Psoas muscle (tissue), 7 donors: ENCODE measurements at regions not wholly inside any gene's neighbourhood (a gene's known extent, or its start where the extent isn't known, plus 50 kb on each side); places are given as distances from the start of the nearest gene placed in this dataset.

Experiments
- ATAC-seq, 4 donors: fragments of 200-7000 bp; cut with Tn5 transposase; one replicate each; pipeline ENCODE4 v1.9.1; 2020; ENCODE audit warnings: moderate library complexity in 3 of 4, mild to moderate bottlenecking in 2 of 4
- DNase-seq, 2 donors: peaks; one replicate each; pipeline ENCODE4 v3.0.0-alpha.2; 2020
- H3K27ac ChIP-seq: fragments of 200-600 bp; one replicate; pipeline ENCODE4 v1.8.0; 2022
- H3K27me3 ChIP-seq, 3 donors: fragments of 200-600 bp in 1 of 3; one replicate each; pipeline versions ENCODE4 v1.6.1 to v1.8.0; 2013 to 2022; ENCODE audit warnings: low read length in 2 of 3, mild to moderate bottlenecking in 2 of 3, moderate library complexity in 1 of 3; ENCODE audit not compliant: insufficient read depth in 3 of 3
- H3K36me3 ChIP-seq, 2 donors: fragments of 200-600 bp in 1 of 2; one replicate each; pipeline versions ENCODE4 v1.6.1 to v1.8.0; 2013 to 2022; ENCODE audit warnings: low read depth in 1 of 2, mild to moderate bottlenecking in 1 of 2, moderate library complexity in 1 of 2; ENCODE audit not compliant: insufficient read depth in 1 of 2
- H3K4me1 ChIP-seq: fragments of 200-600 bp; one replicate; pipeline ENCODE4 v1.8.0; 2022
- H3K4me3 ChIP-seq: fragments of 200-600 bp; one replicate; pipeline ENCODE4 v1.8.0; 2022; ENCODE audit warnings: mild to moderate bottlenecking
- H3K9me3 ChIP-seq: fragments of 200-600 bp; one replicate; pipeline ENCODE4 v1.8.0; 2022
- CTCF ChIP-seq: fragments of 200-600 bp; IDR thresholded peaks from one replicate; pipeline ENCODE4 v1.8.0; 2022; ENCODE audit warnings: antibody characterized with exemption
- WGBS, 3 donors: extraction: QIAGEN DNeasy Blood & Tissue Kit; methylation state at CpG; one replicate each; pipeline versions ENCODE4 v1.1.6 to v1.1.7; 2013; 5-methylcytosine and 5-hydroxymethylcytosine counted together
- intact Hi-C, 2 donors: fragments of 100-400 bp; cut with DNase I; formaldehyde crosslinking; loops; one replicate each; pipeline versions ENCODE4 v1.11.0 to v1.14.2; 2022
- donor health status: healthy with polysubstance abuse.
- donor health status: DM: no; HTN: no; CAD: no; lungs with moderate emphysema.
- donor health status: Bipolar disorder and iron deficiency.
- donor health status: healthy.
- donor health status: DM: yes; HTN: yes; CAD: no.
- donor health status: DM: no; HTN: no; CAD: no.
- donor health status: DM: yes; HTN: yes; CAD: no.

- Histone ChIP-seq H3K36me3 (no peaks in the 10 kb centered on the region), H3K4me3 (no peak overlapping the region), H3K27me3 (no peaks in the 10 kb centered on the region), H3K9me3 (no peaks in the 10 kb centered on the region), H3K4me1 (no peaks in the 10 kb centered on the region), H3K27ac (no peak overlapping the region)
- intact Hi-C loops, result no loop called here
- ATAC-seq (no peak), DNase-seq (no peak)
- TF ChIP-seq CTCF, result no peak
- 78 to 84% (median 81%) methylated on average over 2 of the region's 2 CpGs for WGBS, 3 donors
Measured at GRCh38 chr14:84445486-84445885, 1084.5 kb upstream of the FLRT2 start.

- TF ChIP-seq CTCF, result no peak
- no peak overlapping the region for H3K4me3 ChIP-seq
- H3K36me3 ChIP-seq, result no peaks in the 10 kb centered on the region
- no peak for DNase-seq
- no peak for ATAC-seq
- H3K27me3 ChIP-seq, result no peaks in the 10 kb centered on the region
- WGBS, 3 donors, result 93 to 95% (median 95%) methylated on average over 3 of the region's 3 CpGs
- no peak overlapping the region for H3K27ac ChIP-seq
- H3K9me3 ChIP-seq, result no peaks in the 10 kb centered on the region
- no peaks in the 10 kb centered on the region for H3K4me1 ChIP-seq
- intact Hi-C loops, result no loop called here
Measured at GRCh38 chr14:84446250-84446649, 1083.7 kb upstream of the FLRT2 start.

- no peak for DNase-seq
- Histone ChIP-seq H3K27me3 (no peaks in the 10 kb centered on the region), H3K27ac (no peak overlapping the region), H3K36me3 (no peaks in the 10 kb centered on the region), H3K9me3 (no peaks in the 10 kb centered on the region), H3K4me1 (no peaks in the 10 kb centered on the region), H3K4me3 (no peak overlapping the region)
- ATAC-seq, result no peak
- intact Hi-C loops, result no loop called here
- WGBS, 3 donors, result 32 to 59% (median 33%) methylated on average over 5 of the region's 5 CpGs
- no peak for TF ChIP-seq CTCF
Measured at GRCh38 chr14:84453307-84453950, 1076.5 kb upstream of the FLRT2 start.

- no peak overlapping the region for H3K27ac ChIP-seq
- DNase-seq (no peak), ATAC-seq (no peak)
- H3K9me3 ChIP-seq, result no peaks in the 10 kb centered on the region
- no peak for TF ChIP-seq CTCF
- no peaks in the 10 kb centered on the region for H3K36me3 ChIP-seq
- no peak overlapping the region for H3K4me3 ChIP-seq
- no peaks in the 10 kb centered on the region for H3K4me1 ChIP-seq
- no peaks in the 10 kb centered on the region for H3K27me3 ChIP-seq
- intact Hi-C loops, result no loop called here
- WGBS, 3 donors, result 86 to 92% (median 88%) methylated on average over 4 of the region's 4 CpGs
Measured at GRCh38 chr14:84454114-84454513, 1075.8 kb upstream of the FLRT2 start.

GRCh38 chr14:84456946-84457345, 1073.0 kb upstream of the FLRT2 start:
- Histone ChIP-seq H3K4me1 (no peaks in the 10 kb centered on the region), H3K9me3 (no peaks in the 10 kb centered on the region), H3K27ac (no peak overlapping the region), H3K36me3 (no peaks in the 10 kb centered on the region), H3K4me3 (no peak overlapping the region), H3K27me3 (no peaks in the 10 kb centered on the region)
- DNase-seq (no peak), ATAC-seq (no peak)
- WGBS, 3 donors, result 31 to 65% (median 58%) methylated on average over 2 of the region's 2 CpGs
- intact Hi-C loops, result no loop called here
- no peak for TF ChIP-seq CTCF
